Activated T-helper 2 cell treated with anti-CD3 and anti-CD28 coated beads, Interferon-gamma antibody, Interleukin-2, Interleukin-4, amounts not matched to agents 10 μg/mL and 5 μg/mL and 100 μg/mL, durations not matched to agents 14 hours and 24 hours and 36 hours (primary cell): ENCODE measurements at regions not wholly inside any gene's neighbourhood (a gene's known extent, or its start where the extent isn't known, plus 50 kb on each side); places are given as distances from the start of the nearest gene placed in this dataset.

Experiments
- DNase-seq: peaks from one replicate; pipeline ENCODE4 v3.0.0; 2021; ENCODE audit warnings: low spot score
- H3K27ac Mint-ChIP-seq: one replicate; pipeline ENCODE4 v1.8.0; 2021; ENCODE audit warnings: mixed read lengths
- H3K27me3 Mint-ChIP-seq: one replicate; pipeline ENCODE4 v1.8.0; 2021; ENCODE audit warnings: low read depth, mixed read lengths
- H3K36me3 Mint-ChIP-seq: one replicate; pipeline ENCODE4 v1.8.0; 2021; ENCODE audit warnings: low read depth, mixed read lengths
- H3K4me1 Mint-ChIP-seq: one replicate; pipeline ENCODE4 v1.8.0; 2021; ENCODE audit warnings: low read depth, mixed read lengths
- H3K4me3 Mint-ChIP-seq: one replicate; pipeline ENCODE4 v1.8.0; 2021; ENCODE audit warnings: low read depth, mild to moderate bottlenecking, moderate library complexity, mixed read lengths
- H3K9me3 Mint-ChIP-seq: one replicate; pipeline ENCODE4 v1.8.0; 2021; ENCODE audit warnings: mixed read lengths
- intact Hi-C: fragments of 100-400 bp; cut with micrococcal nuclease; formaldehyde crosslinking; loops from one replicate; pipeline ENCODE4 v1.15.1; 2023

DNA sequence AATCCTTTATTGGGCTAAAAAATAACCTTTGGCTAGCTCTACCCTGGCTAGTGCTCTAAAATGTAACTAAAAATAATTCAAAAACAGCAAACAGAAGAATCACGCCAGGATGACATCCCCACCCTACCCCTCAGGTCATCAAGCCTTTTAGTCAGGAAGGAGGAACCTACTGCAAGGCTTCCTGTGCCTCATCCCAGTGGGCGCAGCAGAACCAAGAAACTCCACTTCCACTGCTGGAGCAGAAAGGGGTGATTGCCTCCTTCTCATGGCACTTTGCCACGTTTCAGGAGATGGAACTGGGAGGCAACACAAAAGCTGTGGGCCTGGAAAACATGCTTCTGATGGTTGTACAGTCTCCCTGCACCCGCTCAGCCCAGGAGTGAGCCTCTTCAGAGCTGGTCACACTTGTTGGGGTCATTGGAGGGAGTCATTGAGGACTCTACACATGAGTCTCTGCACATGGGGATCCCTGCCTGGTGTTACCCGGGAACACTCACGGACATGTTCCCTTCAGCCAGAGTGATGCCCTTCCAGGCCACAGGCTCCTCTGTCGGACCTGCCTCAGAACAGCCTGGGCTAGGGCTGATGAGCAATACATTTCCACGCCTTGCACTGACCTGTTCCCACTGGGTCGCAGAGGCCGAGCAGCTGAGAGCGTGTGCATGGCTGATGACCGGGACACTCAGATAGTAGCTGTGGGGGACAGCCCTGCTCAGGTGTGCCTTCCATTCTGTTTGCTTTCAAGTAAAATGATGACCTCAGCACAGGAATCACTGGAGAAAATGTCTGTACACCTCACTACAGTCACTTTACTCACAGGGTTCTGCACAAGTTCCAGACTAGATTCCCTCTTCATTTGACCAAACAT lies 355.3 kb downstream of the FGFR2 start:
- no peaks in the 10 kb centered on the region for H3K27me3 Mint-ChIP-seq

DNA sequence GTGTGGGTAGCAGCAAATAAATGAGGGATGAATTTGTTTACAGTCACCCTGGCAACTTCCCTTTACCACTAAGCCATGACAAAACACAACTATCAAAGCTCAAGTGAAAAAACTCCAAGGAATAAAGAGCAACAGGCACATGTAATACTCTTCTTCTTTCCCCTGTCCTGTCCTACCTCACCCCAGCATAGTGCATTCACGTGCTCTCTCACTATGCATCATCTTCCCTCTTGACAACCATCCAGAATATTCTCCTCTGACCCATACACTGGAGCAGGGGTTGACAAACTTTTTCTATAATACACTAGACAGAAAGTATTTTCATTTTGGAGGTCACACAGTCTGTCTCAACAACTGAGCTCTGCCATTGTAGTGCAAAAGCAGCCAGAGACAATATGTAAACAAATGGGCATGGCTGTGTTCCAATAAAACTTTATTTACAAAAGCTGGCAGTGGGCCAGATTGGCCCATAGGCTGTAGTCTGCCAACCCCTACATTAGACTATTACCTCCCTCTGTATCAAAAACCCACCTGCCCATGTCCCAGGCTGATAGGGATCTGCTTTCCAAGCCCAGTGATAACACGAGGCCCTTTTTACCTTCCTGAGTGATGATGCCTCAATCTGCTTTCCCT lies 354.5 kb downstream of the FGFR2 start:
- H3K27ac Mint-ChIP-seq: no peak overlapping the region
- no peaks in the 10 kb centered on the region for H3K27me3 Mint-ChIP-seq
- no peak for DNase-seq
- intact Hi-C loops: no loop called here
- peaks cover 1% of the 10 kb centered on the region for H3K9me3 Mint-ChIP-seq
- H3K4me3 Mint-ChIP-seq: no peak overlapping the region
- no peaks in the 10 kb centered on the region for H3K4me1 Mint-ChIP-seq
- no peaks in the 10 kb centered on the region for H3K36me3 Mint-ChIP-seq

More for the DNA sequence above, 355.3 kb downstream of the FGFR2 start:
- intact Hi-C loops: no loop called here
- H3K9me3 Mint-ChIP-seq: peaks cover 9% of the 10 kb centered on the region
- no peaks in the 10 kb centered on the region for H3K36me3 Mint-ChIP-seq
- DNase-seq: no peak
- H3K27ac Mint-ChIP-seq: no peak overlapping the region
- H3K4me1 Mint-ChIP-seq: no peaks in the 10 kb centered on the region
- H3K4me3 Mint-ChIP-seq: no peak overlapping the region

DNA sequence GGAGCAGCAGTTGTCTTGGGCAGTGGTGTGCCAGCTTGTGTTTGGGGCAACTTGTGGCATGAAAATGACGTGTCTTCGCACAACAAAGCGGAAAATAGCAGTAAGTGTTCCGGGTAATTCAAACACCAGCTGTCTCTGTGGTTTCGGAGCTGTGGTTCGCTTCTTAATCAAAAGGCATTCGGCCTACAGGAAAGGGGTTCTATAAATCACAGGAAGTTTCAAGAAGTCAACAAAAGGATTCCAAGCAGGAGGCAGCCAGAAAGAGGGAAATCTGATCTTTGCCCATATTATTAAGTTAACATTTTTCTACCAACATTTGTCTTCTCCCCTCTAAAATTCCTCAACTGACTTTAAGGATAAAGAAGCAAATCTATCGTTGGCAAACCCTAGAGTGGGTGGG lies 353.4 kb downstream of the FGFR2 start:
- H3K9me3 Mint-ChIP-seq: no peaks in the 10 kb centered on the region
- H3K4me3 Mint-ChIP-seq: no peak overlapping the region
- H3K27me3 Mint-ChIP-seq: no peaks in the 10 kb centered on the region
- H3K36me3 Mint-ChIP-seq: no peaks in the 10 kb centered on the region
- intact Hi-C loops: no loop called here
- DNase-seq: no peak
- H3K4me1 Mint-ChIP-seq: no peaks in the 10 kb centered on the region
- H3K27ac Mint-ChIP-seq: no peak overlapping the region

DNA sequence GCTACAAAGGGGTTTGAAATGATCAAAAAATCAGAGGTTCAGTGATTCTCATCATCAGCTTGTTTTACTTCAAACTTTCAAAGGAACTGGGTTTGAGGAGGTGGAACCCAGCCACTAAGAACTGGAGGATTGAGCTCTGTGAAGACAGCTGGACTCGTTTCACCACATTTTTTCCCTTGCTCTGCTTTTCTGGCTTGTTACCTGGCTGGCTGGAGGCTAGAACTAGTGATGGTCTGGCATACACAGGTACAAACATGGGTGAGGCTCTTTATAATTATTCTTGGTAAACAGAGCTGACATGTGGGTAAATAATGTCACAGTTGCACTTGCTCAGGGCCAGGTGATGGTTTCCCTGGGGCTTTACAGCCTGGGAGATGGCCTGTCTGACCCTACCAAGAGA lies 352.5 kb downstream of the FGFR2 start:
- no peaks in the 10 kb centered on the region for H3K36me3 Mint-ChIP-seq
- DNase-seq: no peak
- intact Hi-C loops: no loop called here
- no peak overlapping the region for H3K4me3 Mint-ChIP-seq
- H3K27me3 Mint-ChIP-seq: no peaks in the 10 kb centered on the region
- H3K27ac Mint-ChIP-seq: no peak overlapping the region
- H3K4me1 Mint-ChIP-seq: no peaks in the 10 kb centered on the region
- H3K9me3 Mint-ChIP-seq: no peaks in the 10 kb centered on the region

DNA sequence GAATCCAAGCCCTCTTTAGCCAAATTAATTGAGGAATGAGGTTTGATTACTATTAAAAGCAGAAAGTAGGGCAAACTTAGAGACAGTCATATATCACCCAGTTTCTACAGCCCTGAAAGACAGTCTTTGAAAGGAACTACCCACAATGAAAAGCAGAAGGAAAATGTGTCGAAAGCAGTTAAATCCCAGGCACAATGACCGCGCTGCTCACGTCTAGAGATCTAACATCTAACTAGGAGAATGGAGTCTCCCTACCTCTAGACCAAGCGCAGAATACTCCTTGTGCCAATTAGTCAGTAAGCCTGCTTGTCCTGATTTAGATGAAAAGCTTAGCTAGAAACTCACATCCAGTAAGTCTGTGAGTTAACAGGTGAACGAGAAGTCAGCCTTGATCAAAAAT lies 350.0 kb downstream of the FGFR2 start:
- H3K4me3 Mint-ChIP-seq: no peak overlapping the region
- intact Hi-C loops: no loop called here
- H3K27ac Mint-ChIP-seq: no peak overlapping the region
- no peaks in the 10 kb centered on the region for H3K27me3 Mint-ChIP-seq
- H3K9me3 Mint-ChIP-seq: no peaks in the 10 kb centered on the region
- no peaks in the 10 kb centered on the region for H3K36me3 Mint-ChIP-seq
- DNase-seq: no peak
- H3K4me1 Mint-ChIP-seq: no peaks in the 10 kb centered on the region

DNA sequence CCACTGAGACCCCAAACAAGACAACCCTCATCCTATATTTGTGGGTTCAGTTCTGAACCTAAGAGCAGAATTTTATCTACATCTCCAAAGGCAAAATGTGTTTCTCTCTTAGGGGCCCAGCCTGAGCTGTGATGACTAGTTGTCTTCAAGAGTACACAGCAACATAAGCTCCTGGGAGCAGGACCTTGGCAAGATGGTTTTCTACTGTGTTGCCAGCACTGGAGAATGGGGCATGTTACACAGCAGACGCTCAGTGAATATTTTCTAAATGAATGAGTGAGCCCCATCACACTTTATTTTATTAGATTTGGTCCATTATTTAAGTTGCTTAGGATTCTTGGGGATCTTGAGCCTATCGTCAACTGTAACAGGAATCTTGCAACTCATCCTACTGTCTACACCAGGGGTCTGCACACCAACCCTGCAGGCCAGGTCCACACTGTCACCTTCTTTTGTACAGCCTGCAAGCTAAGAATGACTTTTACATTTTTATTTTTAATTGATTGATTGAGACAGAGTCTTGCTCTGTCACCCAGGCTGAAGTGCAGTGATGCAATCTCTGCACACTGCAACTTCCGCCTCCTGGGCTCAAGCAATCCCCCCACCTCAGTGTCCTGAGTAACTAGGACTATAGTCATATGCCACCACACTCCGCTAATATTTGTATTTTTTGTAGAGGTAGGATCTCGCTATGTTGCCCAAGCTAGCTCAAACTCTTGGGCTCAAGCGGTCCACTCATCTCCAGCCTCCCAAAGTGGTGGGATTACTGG lies 347.1 kb downstream of the FGFR2 start:
- intact Hi-C loops: no loop called here
- H3K9me3 Mint-ChIP-seq: no peaks in the 10 kb centered on the region
- H3K4me3 Mint-ChIP-seq: no peak overlapping the region
- no peaks in the 10 kb centered on the region for H3K27me3 Mint-ChIP-seq
- H3K4me1 Mint-ChIP-seq: no peaks in the 10 kb centered on the region
- H3K27ac Mint-ChIP-seq: no peak overlapping the region
- no peaks in the 10 kb centered on the region for H3K36me3 Mint-ChIP-seq
- DNase-seq: no peak

DNA sequence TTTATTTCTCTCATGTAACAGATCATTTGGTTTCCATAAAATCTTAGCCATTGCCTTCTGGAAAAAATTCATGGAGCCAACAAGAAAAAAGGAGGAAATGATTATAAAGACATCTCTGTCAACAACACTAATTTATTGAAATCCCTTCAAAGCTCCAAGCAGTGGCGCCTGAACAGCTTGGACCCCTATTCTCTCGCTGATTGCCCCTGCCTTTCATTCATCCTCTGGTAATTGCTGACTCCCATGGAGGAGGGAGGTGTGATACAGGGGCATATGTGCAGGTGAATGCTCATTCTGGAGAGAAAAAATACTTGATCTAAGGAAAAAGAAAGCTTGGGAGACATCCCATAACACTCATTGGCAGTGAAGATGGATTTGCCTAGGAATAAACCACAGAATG lies 345.5 kb downstream of the FGFR2 start:
- H3K4me1 Mint-ChIP-seq: no peaks in the 10 kb centered on the region
- DNase-seq: no peak
- H3K9me3 Mint-ChIP-seq: no peaks in the 10 kb centered on the region
- no peak overlapping the region for H3K27ac Mint-ChIP-seq
- H3K36me3 Mint-ChIP-seq: no peaks in the 10 kb centered on the region
- intact Hi-C loops: no loop called here
- no peaks in the 10 kb centered on the region for H3K27me3 Mint-ChIP-seq
- no peak overlapping the region for H3K4me3 Mint-ChIP-seq

DNA sequence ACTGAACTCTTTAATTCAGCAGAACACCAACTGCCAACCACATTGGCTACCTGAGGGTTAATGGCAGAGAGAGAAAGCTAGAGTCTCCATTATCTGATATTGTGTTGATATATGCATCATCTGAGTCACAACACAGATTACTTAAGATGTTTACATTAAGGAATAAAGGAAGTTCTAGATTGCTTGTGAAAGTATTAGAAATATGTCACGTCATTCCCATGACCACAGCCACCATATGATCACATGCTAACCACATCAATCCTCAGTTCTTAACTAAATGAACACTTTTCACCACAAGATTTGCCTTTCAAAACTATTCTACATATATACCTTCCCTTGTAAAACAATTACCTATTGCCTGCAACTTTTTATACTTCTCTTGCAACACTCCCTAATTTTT lies 337.9 kb downstream of the FGFR2 start:
- DNase-seq: no peak
- Mint-ChIP-seq H3K4me3 (no peak overlapping the region), H3K27me3 (no peaks in the 10 kb centered on the region), H3K36me3 (no peaks in the 10 kb centered on the region), H3K9me3 (no peaks in the 10 kb centered on the region), H3K4me1 (no peaks in the 10 kb centered on the region), H3K27ac (no peak overlapping the region)
- intact Hi-C loops: no loop called here

DNA sequence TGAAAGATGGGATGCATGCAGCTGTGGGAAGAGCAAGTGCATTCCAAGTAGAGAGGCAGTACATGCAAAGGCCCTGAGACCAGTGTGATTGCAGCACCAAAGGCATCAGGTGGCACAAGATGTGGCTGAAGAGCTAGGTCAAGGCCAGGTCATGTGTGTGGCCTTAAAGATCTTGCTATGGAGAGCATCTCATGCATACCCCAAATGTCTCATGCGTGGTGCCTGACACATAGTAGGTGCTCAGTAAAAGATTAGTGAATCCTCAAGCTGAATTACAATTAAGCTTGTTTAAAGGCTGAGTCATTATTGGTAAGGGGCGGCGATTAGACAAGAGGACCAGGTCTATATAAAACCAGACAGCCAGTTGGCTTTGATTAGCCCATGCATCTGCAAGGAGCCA lies 336.6 kb downstream of the FGFR2 start:
- intact Hi-C loops: no loop called here
- H3K4me3 Mint-ChIP-seq: no peak overlapping the region
- no peak for DNase-seq
- no peak overlapping the region for H3K27ac Mint-ChIP-seq
- H3K36me3 Mint-ChIP-seq: no peaks in the 10 kb centered on the region
- H3K4me1 Mint-ChIP-seq: no peaks in the 10 kb centered on the region
- H3K9me3 Mint-ChIP-seq: no peaks in the 10 kb centered on the region
- no peaks in the 10 kb centered on the region for H3K27me3 Mint-ChIP-seq

DNA sequence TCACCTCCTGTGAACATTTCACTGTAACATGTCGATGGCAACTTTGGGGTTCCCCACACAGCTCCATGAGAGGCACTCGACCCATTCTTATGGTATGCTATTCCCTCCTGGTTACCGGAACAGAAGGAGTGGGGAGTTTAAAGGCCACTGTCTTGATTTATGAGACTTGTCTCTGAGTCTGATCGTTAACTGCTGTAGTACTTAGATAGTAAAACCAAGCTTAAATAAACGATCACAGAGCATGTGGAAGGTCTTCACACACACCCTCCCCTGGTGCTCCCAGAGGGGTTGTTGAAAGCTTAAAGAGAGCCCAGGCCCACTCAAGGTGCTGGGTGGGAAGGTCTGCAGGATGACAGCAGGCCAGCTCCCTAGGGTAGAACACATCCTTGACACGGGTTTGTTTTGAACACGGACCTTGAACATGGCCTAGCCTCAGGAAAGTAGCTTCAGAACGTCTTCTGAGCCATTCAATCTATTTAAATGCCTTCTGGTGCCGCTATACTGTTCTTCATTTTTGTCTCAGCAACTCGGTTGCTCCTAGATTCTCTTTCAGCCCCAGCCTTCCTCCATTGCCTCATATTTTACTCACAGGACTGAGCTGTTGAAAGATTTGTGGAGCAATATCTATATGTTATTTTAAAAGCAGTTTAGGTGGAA lies 335.3 kb downstream of the FGFR2 start:
- Mint-ChIP-seq H3K9me3 (no peaks in the 10 kb centered on the region), H3K4me3 (no peak overlapping the region), H3K27ac (no peak overlapping the region), H3K4me1 (no peaks in the 10 kb centered on the region), H3K27me3 (no peaks in the 10 kb centered on the region), H3K36me3 (no peaks in the 10 kb centered on the region)
- DNase-seq: no peak
- intact Hi-C loops: no loop called here

DNA sequence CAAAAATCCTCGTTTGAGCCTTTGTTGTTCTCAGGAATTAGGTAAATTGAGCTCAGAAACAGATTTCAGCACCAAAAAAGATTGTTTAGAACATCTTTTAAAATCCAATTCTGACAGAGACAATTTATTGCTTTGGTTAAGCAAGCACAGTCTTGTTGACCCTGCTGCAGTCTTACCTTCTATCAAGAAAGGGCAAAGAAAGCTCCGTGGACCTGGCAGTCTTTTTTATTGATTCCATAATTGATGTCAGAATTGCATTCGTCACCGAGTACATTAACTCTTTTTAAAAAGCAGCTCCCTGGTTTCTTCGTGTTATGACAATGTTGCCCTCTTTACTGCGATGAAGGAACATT lies 334.8 kb downstream of the FGFR2 start:
- intact Hi-C loops: no loop called here

DNA sequence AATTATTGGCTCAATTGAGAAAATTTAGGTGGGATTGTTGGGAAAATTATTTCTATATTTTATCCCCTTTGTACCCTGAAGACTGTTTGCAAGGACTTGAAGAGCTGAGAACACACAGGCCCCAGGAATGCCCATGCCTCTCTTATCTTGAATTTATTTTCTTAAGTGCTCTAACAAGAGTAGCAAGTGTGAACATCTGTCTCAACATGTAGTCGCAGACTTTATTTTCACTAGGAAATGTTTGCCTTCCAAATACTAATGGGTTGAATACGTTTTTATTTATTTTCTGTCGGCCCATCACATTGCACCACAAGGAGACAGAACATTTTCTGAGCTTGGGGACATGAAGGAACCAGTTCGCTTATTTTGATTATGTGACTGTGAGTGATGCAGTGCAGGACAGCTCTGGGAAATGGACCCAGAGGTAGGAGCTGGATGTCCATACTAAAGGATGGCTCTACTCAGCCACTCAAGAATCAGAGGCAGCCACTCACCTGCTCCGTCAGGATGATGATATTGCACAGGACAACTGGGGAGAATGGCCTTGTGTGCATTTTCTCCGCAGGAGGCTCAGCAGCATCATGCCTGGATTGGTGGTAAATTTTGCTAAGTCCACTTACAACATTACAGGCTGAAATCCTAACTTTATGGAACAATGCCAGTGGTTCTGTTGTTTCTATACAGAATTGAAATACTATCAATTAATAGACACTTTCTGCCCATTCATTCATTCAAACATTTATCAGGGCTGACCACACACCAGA lies 332.7 kb downstream of the FGFR2 start:
- no peaks in the 10 kb centered on the region for H3K36me3 Mint-ChIP-seq
- H3K9me3 Mint-ChIP-seq: no peaks in the 10 kb centered on the region
- H3K4me3 Mint-ChIP-seq: no peak overlapping the region
- DNase-seq: no peak
- intact Hi-C loops: no loop called here
- no peaks in the 10 kb centered on the region for H3K4me1 Mint-ChIP-seq
- no peaks in the 10 kb centered on the region for H3K27me3 Mint-ChIP-seq
- no peak overlapping the region for H3K27ac Mint-ChIP-seq

More for the DNA sequence above, 334.8 kb downstream of the FGFR2 start:
- Mint-ChIP-seq H3K27me3 (no peaks in the 10 kb centered on the region), H3K36me3 (no peaks in the 10 kb centered on the region), H3K9me3 (no peaks in the 10 kb centered on the region), H3K27ac (no peak overlapping the region), H3K4me1 (no peaks in the 10 kb centered on the region), H3K4me3 (no peak overlapping the region)
- DNase-seq: no peak
